HL-60 (cell line): ENCODE measurements at regions not wholly inside any gene's neighbourhood (a gene's known extent, or its start where the extent isn't known, plus 50 kb on each side); places are given as distances from the start of the nearest gene placed in this dataset.

Source experiments
- DNase-seq, 2 experiments: peaks; one replicate each; pipeline ENCODE4 v3.0.0-alpha.2; 2010 to 2020; ENCODE audit warnings: low read depth in 1 of 2, low spot score in 1 of 2
- H3K27ac ChIP-seq: fragments of 250-450 bp; sonication (Bioruptor Pico); replicated peaks from 2 replicates; pipeline ENCODE4 v1.5.1; 2020; ENCODE audit warnings: mild to moderate bottlenecking, moderate library complexity
- H3K27me3 ChIP-seq: fragments of 250-450 bp; sonication (Bioruptor Pico); 2 replicates; pipeline ENCODE4 v1.5.1; 2021; ENCODE audit warnings: mild to moderate bottlenecking, moderate library complexity; ENCODE audit not compliant: insufficient read depth, poor library complexity, severe bottlenecking
- H3K4me3 ChIP-seq: replicated peaks from 2 replicates; pipeline ENCODE4 v1.5.1; 2011; ENCODE audit warnings: mild to moderate bottlenecking, control low read depth, low read length; ENCODE audit not compliant: insufficient read depth
- GABPA ChIP-seq: IDR thresholded peaks from 2 replicates; pipeline ENCODE4 v1.6.1; 2012; ENCODE audit warnings: low read depth
- POLR2AphosphoS5 ChIP-seq: IDR thresholded peaks from 2 replicates; pipeline ENCODE4 v1.6.1; 2012; ENCODE audit warnings: low read depth
- SPI1 ChIP-seq: IDR thresholded peaks from 2 replicates; pipeline ENCODE4 v1.6.1; 2012; ENCODE audit warnings: low read depth, mild to moderate bottlenecking, borderline replicate concordance
- TF ChIP-seq, protein P1 (sequence below): IDR thresholded peaks from 2 replicates; pipeline ENCODE4 v1.6.1; 2012; ENCODE audit warnings: low read depth; ENCODE audit not compliant: insufficient replicate concordance
- TF ChIP-seq, protein P2 (sequence below): IDR thresholded peaks from one replicate; pipeline ENCODE4 v1.5.1; 2011; ENCODE audit warnings: low read length, control low read depth, inconsistent platforms; ENCODE audit not compliant: insufficient read depth

DNA sequence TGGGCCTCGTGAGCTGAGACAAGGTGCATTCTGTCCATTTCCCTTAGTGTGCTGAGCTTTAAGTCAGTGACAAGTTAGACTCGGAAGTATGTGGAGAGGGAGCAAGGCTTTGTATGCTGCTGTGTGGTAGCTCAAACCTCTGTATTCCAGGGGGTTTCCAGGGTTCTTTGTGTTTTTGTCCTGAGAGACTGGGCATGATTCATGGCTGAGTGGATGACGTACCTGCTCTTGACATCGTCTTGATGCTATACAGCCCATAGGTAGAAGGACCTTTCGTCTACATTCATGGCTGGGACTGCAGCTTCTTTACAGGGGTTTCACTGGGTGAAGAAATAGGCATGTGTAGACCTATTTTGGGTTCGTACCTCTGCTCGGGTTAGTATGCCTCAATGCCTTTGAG, 162.7 kb upstream of the WDR1 start:
- Histone ChIP-seq H3K27ac (no peak overlapping the region), H3K27me3 (peaks cover 2% of the 10 kb centered on the region), H3K4me3 (no peak overlapping the region)
- TF ChIP-seq POLR2AphosphoS5, result no peak
- TF ChIP-seq GABPA, result no peak
- no peak for TF ChIP-seq SPI1
- TF ChIP-seq, protein P1, sequence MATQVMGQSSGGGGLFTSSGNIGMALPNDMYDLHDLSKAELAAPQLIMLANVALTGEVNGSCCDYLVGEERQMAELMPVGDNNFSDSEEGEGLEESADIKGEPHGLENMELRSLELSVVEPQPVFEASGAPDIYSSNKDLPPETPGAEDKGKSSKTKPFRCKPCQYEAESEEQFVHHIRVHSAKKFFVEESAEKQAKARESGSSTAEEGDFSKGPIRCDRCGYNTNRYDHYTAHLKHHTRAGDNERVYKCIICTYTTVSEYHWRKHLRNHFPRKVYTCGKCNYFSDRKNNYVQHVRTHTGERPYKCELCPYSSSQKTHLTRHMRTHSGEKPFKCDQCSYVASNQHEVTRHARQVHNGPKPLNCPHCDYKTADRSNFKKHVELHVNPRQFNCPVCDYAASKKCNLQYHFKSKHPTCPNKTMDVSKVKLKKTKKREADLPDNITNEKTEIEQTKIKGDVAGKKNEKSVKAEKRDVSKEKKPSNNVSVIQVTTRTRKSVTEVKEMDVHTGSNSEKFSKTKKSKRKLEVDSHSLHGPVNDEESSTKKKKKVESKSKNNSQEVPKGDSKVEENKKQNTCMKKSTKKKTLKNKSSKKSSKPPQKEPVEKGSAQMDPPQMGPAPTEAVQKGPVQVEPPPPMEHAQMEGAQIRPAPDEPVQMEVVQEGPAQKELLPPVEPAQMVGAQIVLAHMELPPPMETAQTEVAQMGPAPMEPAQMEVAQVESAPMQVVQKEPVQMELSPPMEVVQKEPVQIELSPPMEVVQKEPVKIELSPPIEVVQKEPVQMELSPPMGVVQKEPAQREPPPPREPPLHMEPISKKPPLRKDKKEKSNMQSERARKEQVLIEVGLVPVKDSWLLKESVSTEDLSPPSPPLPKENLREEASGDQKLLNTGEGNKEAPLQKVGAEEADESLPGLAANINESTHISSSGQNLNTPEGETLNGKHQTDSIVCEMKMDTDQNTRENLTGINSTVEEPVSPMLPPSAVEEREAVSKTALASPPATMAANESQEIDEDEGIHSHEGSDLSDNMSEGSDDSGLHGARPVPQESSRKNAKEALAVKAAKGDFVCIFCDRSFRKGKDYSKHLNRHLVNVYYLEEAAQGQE, result no peak
- TF ChIP-seq, protein P2, sequence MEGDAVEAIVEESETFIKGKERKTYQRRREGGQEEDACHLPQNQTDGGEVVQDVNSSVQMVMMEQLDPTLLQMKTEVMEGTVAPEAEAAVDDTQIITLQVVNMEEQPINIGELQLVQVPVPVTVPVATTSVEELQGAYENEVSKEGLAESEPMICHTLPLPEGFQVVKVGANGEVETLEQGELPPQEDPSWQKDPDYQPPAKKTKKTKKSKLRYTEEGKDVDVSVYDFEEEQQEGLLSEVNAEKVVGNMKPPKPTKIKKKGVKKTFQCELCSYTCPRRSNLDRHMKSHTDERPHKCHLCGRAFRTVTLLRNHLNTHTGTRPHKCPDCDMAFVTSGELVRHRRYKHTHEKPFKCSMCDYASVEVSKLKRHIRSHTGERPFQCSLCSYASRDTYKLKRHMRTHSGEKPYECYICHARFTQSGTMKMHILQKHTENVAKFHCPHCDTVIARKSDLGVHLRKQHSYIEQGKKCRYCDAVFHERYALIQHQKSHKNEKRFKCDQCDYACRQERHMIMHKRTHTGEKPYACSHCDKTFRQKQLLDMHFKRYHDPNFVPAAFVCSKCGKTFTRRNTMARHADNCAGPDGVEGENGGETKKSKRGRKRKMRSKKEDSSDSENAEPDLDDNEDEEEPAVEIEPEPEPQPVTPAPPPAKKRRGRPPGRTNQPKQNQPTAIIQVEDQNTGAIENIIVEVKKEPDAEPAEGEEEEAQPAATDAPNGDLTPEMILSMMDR, result no peak
- DNase-seq, result no peak

DNA sequence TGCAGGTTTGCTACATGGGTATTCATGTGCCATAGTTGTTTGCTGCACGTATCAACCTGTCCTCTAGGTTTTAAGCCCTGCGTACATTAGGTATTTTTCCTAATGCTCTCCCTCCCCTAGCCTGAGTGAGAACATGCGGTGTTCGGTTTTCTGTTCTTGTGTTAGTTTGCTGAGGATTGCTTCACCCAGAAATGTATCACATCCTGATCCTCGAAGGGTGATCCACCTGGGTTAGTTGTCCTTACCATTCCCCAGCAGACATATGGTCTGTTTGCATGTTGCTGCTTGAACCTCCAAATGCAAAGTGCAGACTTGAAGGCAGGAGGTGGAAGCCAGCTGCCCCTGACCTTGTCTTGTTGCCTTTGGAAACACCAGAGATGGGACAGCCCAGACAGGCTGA, 161.5 kb upstream of the WDR1 start:
- no peak for DNase-seq
- H3K4me3 ChIP-seq, result no peak overlapping the region
- TF ChIP-seq, protein P1, result no peak
- TF ChIP-seq SPI1, result no peak
- no peak for TF ChIP-seq GABPA
- TF ChIP-seq POLR2AphosphoS5, result no peak
- TF ChIP-seq, protein P2, result no peak
- no peak overlapping the region for H3K27ac ChIP-seq
- peaks cover 2% of the 10 kb centered on the region for H3K27me3 ChIP-seq

DNA sequence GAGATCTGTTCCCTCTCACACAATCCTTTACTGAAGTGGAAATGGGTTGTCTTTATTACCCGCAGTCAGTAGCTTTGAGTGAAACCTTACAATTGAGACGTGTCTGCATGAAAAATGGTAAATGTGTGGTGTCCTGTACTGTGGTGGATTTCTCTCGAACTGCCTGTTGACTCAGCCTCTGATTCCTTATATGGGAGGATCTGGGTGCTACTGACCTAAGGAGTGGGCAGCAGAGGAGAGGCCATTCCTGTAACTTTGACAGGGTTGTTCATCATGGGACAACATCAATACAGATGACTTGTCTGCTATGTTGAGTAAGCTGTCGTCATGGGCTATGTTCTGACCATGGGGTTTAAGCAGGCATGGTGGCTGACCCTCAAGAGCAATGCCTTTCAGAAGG, 159.6 kb upstream of the WDR1 start:
- peaks cover 4% of the 10 kb centered on the region for H3K27me3 ChIP-seq
- DNase-seq, result no peak
- H3K4me3 ChIP-seq, result no peak overlapping the region
- TF ChIP-seq GABPA (no peak), POLR2AphosphoS5 (no peak)
- TF ChIP-seq, protein P1, result no peak
- H3K27ac ChIP-seq, result no peak overlapping the region

DNA sequence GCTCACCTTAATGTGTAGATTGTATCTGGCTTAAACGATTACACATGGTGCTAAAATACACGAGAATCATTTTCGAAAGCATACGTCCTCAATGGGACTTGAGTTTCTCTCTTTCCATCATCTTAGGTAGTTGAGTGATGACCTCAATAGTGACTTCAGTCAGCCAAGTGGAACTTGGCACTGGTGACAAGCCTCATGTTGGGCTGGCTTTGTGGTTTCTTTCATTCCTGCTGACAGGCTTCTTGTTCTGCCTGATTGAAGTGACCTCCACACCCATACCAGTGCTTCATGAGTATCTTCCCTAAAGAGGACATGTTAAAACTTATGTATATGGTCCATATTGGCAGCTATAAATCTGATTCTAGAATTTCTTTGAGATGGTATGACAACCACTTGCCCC, 159.1 kb upstream of the WDR1 start:
- Histone ChIP-seq H3K4me3 (no peak overlapping the region), H3K27ac (no peak overlapping the region), H3K27me3 (peaks cover 4% of the 10 kb centered on the region)
- no peak for DNase-seq
- TF ChIP-seq, protein P2, result no peak
- TF ChIP-seq GABPA, result no peak
- TF ChIP-seq, protein P1, result no peak
